ENCODE measurements at regions not wholly inside any gene's neighbourhood (a gene's known extent, or its start where the extent isn't known, plus 50 kb on each side); places are given as distances from the start of the nearest gene placed in this dataset.
"Not testable (repeated sequence)": the region's sequence is repeated elsewhere in the genome, so short reads cannot be mapped to it uniquely, and the experiment has no call there.

DNA sequence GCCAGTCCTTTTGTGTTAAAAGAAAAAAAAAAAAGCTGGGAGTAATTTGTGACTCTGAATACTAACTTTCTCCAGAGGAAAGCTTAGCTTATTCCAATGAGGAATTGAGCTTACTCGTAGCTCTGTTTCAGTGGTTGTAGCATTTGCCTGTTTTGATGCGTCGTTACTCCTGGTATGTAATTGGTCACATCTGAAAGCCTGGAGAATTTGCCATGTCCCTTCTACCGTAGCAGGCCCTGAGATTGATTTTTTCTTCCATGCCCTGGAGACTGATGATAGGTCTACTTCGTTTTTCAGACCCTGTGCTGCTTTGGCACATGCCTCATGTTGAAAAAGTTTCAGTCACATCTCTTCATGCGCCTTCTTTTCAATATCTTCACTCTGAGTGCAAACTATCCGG, 1103.0 kb downstream of the PLA2G4A start:
- intact Hi-C loops (cut with micrococcal nuclease) = no loop called here
- Mint-ChIP-seq H3K4me1 (ENCODE audit: low read depth) (no peaks in the 10 kb centered on the region), H3K4me3 (no peak overlapping the region), H3K27ac (no peak overlapping the region), H3K27me3 (no peaks in the 10 kb centered on the region), H3K36me3 (ENCODE audit: low read depth) (no peaks in the 10 kb centered on the region), H3K9me3 (peaks cover 10% of the 10 kb centered on the region)

GRCh38 chr1:187933562-187934419, 1105.0 kb downstream of the PLA2G4A start:
- no peak overlapping the region for H3K4me3 Mint-ChIP-seq
- H3K27ac Mint-ChIP-seq = no peak overlapping the region
- H3K4me1 Mint-ChIP-seq (ENCODE audit: low read depth) = no peaks in the 10 kb centered on the region
- H3K9me3 Mint-ChIP-seq = peaks cover 21% of the 10 kb centered on the region
- no peaks in the 10 kb centered on the region for H3K27me3 Mint-ChIP-seq
- no peaks in the 10 kb centered on the region for H3K36me3 Mint-ChIP-seq (ENCODE audit: low read depth)
- intact Hi-C loops (cut with micrococcal nuclease) = no loop called here

- H3K9me3 Mint-ChIP-seq = peaks cover 21% of the 10 kb centered on the region
- intact Hi-C loops (cut with micrococcal nuclease) = no loop called here
- no peaks in the 10 kb centered on the region for H3K27me3 Mint-ChIP-seq
- no peaks in the 10 kb centered on the region for H3K36me3 Mint-ChIP-seq (ENCODE audit: low read depth)
- H3K4me1 Mint-ChIP-seq (ENCODE audit: low read depth) = no peaks in the 10 kb centered on the region
- no peak overlapping the region for H3K27ac Mint-ChIP-seq
- H3K4me3 Mint-ChIP-seq = no peak overlapping the region
These were observed 1107.9 kb downstream of the PLA2G4A start for GRCh38 chr1:187936667-187937066.

GRCh38 chr1:187938092-187938491, 1109.3 kb downstream of the PLA2G4A start:
- no peak overlapping the region for H3K4me3 Mint-ChIP-seq
- H3K27me3 Mint-ChIP-seq = no peaks in the 10 kb centered on the region
- peaks cover 29% of the 10 kb centered on the region for H3K9me3 Mint-ChIP-seq
- H3K4me1 Mint-ChIP-seq (ENCODE audit: low read depth) = no peaks in the 10 kb centered on the region
- H3K27ac Mint-ChIP-seq = no peak overlapping the region
- intact Hi-C loops (cut with micrococcal nuclease) = no loop called here
- no peaks in the 10 kb centered on the region for H3K36me3 Mint-ChIP-seq (ENCODE audit: low read depth)

GRCh38 chr1:187942986-187943385, 1114.2 kb downstream of the PLA2G4A start:
- intact Hi-C loops (cut with micrococcal nuclease) = no loop called here
- peaks cover 44% of the 10 kb centered on the region for H3K9me3 Mint-ChIP-seq
- no peak overlapping the region for H3K4me3 Mint-ChIP-seq
- no peaks in the 10 kb centered on the region for H3K36me3 Mint-ChIP-seq (ENCODE audit: low read depth)
- H3K27me3 Mint-ChIP-seq = no peaks in the 10 kb centered on the region
- H3K4me1 Mint-ChIP-seq (ENCODE audit: low read depth) = no peaks in the 10 kb centered on the region
- H3K27ac Mint-ChIP-seq = no peak overlapping the region

DNA sequence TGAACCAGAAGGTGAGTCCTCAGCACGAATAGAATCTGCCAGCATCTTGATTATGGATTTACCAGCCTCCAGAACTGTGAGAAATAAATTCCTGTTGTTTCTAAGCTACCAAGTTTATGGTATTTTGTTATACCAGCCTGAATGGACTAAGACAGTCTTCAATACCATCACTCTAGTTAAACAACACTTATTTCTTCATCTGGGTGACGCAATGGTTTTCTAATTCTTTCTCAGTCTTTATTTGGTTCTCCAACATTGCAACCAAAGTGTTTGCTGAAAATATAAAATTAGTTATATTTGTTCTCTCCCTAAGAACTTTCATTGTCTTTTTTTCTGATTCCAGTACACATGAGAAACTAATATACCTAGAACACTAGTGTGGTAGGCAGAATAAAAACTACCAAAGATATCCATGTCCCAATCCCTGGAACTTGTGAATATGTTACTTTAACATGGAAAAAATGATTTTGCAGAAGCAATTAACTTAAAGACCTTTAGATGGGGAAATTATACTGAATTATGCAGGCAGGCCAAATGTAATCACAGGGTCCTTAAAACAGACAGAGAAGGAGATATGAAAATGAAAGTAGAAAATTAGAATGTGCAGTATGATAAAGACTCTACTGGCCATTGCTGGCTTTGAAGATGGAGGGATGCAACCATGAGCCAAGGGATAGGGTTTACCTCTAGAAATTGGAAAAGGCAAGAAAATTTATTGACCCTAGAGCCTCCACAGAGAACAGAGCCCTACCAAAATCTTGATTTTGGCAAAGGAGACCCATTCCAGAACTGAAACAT, 1115.1 kb downstream of the PLA2G4A start:
- Mint-ChIP-seq H3K36me3 (ENCODE audit: low read depth) (no peaks in the 10 kb centered on the region), H3K27ac (no peak overlapping the region), H3K4me3 (no peak overlapping the region), H3K4me1 (ENCODE audit: low read depth) (no peaks in the 10 kb centered on the region), H3K27me3 (no peaks in the 10 kb centered on the region), H3K9me3 (peaks cover 52% of the 10 kb centered on the region)
- intact Hi-C loops (cut with micrococcal nuclease) = no loop called here

DNA sequence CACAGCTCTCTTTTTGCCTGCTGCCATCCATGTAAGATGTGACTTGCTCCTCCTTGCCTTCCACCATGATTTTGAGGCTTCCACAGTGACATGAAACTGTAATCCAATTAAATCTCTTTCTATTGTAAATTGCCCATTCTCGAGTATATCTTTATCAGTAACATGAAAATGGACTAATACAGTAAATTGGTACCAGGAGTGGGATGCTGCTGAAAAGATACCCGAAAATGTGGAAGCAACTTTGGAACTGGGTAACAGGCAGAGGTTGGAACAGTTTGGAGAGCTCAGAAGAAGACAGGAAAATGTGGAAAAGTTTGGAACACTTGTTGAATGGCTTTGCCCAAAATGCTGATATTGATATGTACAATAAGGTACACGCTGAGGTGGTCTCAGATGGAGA, 1117.9 kb downstream of the PLA2G4A start:
- H3K4me1 Mint-ChIP-seq (ENCODE audit: low read depth); intact Hi-C loops (cut with micrococcal nuclease): not testable (repeated sequence)

DNA sequence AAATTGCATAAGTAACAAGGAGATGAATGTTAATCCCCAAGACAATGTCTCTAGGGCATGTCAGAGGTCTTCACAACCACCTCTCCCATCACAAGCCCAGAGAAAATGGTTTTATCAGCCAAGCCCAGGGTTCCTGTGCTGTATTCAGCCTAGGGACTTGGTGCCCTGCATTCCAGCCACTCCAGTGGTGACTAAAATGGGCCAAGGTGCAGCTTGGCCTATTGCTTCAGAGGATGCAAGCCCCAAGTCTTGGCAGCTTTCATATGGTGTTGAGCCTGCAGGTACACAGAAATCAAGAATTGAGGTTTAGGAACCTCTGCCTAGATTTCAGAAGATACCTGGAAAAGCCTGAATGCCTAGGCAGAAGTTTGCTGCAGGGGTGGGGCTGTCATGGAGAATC, 1118.6 kb downstream of the PLA2G4A start:
- Mint-ChIP-seq H3K27ac (no peak overlapping the region), H3K4me1 (ENCODE audit: low read depth) (no peaks in the 10 kb centered on the region), H3K9me3 (peaks cover 52% of the 10 kb centered on the region), H3K27me3 (no peaks in the 10 kb centered on the region), H3K4me3 (no peak overlapping the region), H3K36me3 (ENCODE audit: low read depth) (no peaks in the 10 kb centered on the region)
- intact Hi-C loops (cut with micrococcal nuclease) = no loop called here

More for the DNA sequence above, 1117.9 kb downstream of the PLA2G4A start:
- peaks cover 53% of the 10 kb centered on the region for H3K9me3 Mint-ChIP-seq
- H3K27ac Mint-ChIP-seq; H3K4me3 Mint-ChIP-seq; H3K36me3 Mint-ChIP-seq (ENCODE audit: low read depth); H3K27me3 Mint-ChIP-seq: not testable (repeated sequence)

GRCh38 chr1:187948170-187948794, 1119.5 kb downstream of the PLA2G4A start:
- no peaks in the 10 kb centered on the region for H3K4me1 Mint-ChIP-seq (ENCODE audit: low read depth)
- no peak overlapping the region for H3K4me3 Mint-ChIP-seq
- intact Hi-C loops (cut with micrococcal nuclease) = no loop called here
- H3K9me3 Mint-ChIP-seq = peaks cover 43% of the 10 kb centered on the region
- no peaks in the 10 kb centered on the region for H3K36me3 Mint-ChIP-seq (ENCODE audit: low read depth)
- H3K27ac Mint-ChIP-seq = no peak overlapping the region
- no peaks in the 10 kb centered on the region for H3K27me3 Mint-ChIP-seq

- H3K4me3 Mint-ChIP-seq = no peak overlapping the region
- H3K9me3 Mint-ChIP-seq = peaks cover 35% of the 10 kb centered on the region
- no peaks in the 10 kb centered on the region for H3K27me3 Mint-ChIP-seq
- H3K36me3 Mint-ChIP-seq (ENCODE audit: low read depth) = no peaks in the 10 kb centered on the region
- no peaks in the 10 kb centered on the region for H3K4me1 Mint-ChIP-seq (ENCODE audit: low read depth)
- intact Hi-C loops (cut with micrococcal nuclease) = no loop called here
- no peak overlapping the region for H3K27ac Mint-ChIP-seq
These were observed 1120.8 kb downstream of the PLA2G4A start for GRCh38 chr1:187949567-187949966.

- H3K36me3 Mint-ChIP-seq (ENCODE audit: low read depth) = no peaks in the 10 kb centered on the region
- intact Hi-C loops (cut with micrococcal nuclease) = loop anchor here (10.0 kb wide), 1 partner anchor 63 kb away; no protein-coding TSS in a partner anchor
- H3K9me3 Mint-ChIP-seq = peaks cover 29% of the 10 kb centered on the region
- no peaks in the 10 kb centered on the region for H3K27me3 Mint-ChIP-seq
- H3K4me1 Mint-ChIP-seq (ENCODE audit: low read depth) = no peaks in the 10 kb centered on the region
- H3K27ac Mint-ChIP-seq = no peak overlapping the region
- H3K4me3 Mint-ChIP-seq = no peak overlapping the region
These were observed 1123.1 kb downstream of the PLA2G4A start for GRCh38 chr1:187951817-187952216.

DNA sequence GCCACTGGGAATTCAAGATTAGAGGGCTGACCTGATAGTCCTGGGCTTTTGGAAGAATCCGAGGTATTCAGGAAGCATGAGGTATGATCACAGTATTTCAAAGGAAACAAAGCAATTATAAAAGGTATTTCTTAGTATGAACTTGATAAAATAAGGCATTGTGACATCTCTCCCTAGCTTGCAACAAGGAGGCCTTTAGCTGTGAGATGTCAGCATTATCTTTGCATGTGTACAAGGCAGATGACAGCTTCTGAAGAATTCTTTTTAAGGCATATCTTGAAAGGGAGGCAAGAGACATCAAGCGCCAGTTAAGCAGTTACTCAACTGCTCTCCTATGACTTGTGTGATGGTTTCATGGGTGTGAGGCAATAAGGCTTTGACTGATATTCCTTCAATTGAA, 1123.7 kb downstream of the PLA2G4A start:
- Mint-ChIP-seq H3K4me1 (ENCODE audit: low read depth) (no peaks in the 10 kb centered on the region), H3K27ac (no peak overlapping the region), H3K4me3 (no peak overlapping the region), H3K9me3 (peaks cover 23% of the 10 kb centered on the region), H3K36me3 (ENCODE audit: low read depth) (no peaks in the 10 kb centered on the region), H3K27me3 (no peaks in the 10 kb centered on the region)
- intact Hi-C loops (cut with micrococcal nuclease) = loop anchor here (10.0 kb wide), 1 partner anchor 62 kb away; no protein-coding TSS in a partner anchor

DNA sequence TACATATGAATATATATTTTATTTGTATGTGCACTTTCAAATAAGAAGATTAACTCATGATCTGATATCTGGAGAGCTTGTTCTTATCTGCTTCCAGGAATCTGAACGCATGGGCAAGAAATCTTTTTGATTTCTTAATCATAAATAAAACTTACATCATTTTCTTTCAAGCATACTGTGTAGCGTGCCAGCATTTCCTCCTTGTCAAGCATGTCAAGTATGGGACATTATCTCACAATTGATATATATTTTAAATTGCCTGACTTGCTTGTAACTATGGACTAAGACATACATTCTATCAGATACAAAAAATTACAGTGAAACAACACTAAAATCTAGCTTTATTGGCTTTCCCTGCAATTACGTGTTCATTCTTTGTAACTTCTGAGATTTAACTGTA, 1128.2 kb downstream of the PLA2G4A start:
- no peaks in the 10 kb centered on the region for H3K36me3 Mint-ChIP-seq (ENCODE audit: low read depth)
- H3K4me3 Mint-ChIP-seq = no peak overlapping the region
- no peaks in the 10 kb centered on the region for H3K27me3 Mint-ChIP-seq
- intact Hi-C loops (cut with micrococcal nuclease) = loop anchor here (10.0 kb wide), 1 partner anchor 58 kb away; no protein-coding TSS in a partner anchor
- H3K4me1 Mint-ChIP-seq (ENCODE audit: low read depth) = no peaks in the 10 kb centered on the region
- no peak overlapping the region for H3K27ac Mint-ChIP-seq
- H3K9me3 Mint-ChIP-seq = peaks cover 18% of the 10 kb centered on the region

GRCh38 chr1:187958207-187958606, 1129.5 kb downstream of the PLA2G4A start:
- peaks cover 18% of the 10 kb centered on the region for H3K9me3 Mint-ChIP-seq
- intact Hi-C loops (cut with micrococcal nuclease) = loop anchor here (10.0 kb wide), 1 partner anchor 57 kb away; no protein-coding TSS in a partner anchor
- no peak overlapping the region for H3K27ac Mint-ChIP-seq
- H3K36me3 Mint-ChIP-seq (ENCODE audit: low read depth) = no peaks in the 10 kb centered on the region
- no peaks in the 10 kb centered on the region for H3K4me1 Mint-ChIP-seq (ENCODE audit: low read depth)
- no peak overlapping the region for H3K4me3 Mint-ChIP-seq
- H3K27me3 Mint-ChIP-seq = no peaks in the 10 kb centered on the region

Data from dendritic cell treated with granulocyte-macrophage colony-stimulating factor and Interleukin-4, amounts not matched to agents 40 ng/mL and 50 ng/mL, for 4 days (primary cell).